Neutrophil (primary cell): ENCODE measurements at regions not wholly inside any gene's neighbourhood (a gene's known extent, or its start where the extent isn't known, plus 50 kb on each side); places are given as distances from the start of the nearest gene placed in this dataset.

Source experiments
- H3K27ac ChIP-seq: fragments of 200-600 bp; sonication (generic); 2 replicates; pipeline ENCODE4 v1.5.1; 2016; ENCODE audit warnings: mild to moderate bottlenecking, moderate library complexity
- H3K27me3 ChIP-seq: fragments of 200-600 bp; sonication (generic); 2 replicates; pipeline ENCODE4 v1.6.0; 2016; ENCODE audit warnings: mild to moderate bottlenecking
- H3K36me3 ChIP-seq: fragments of 200-600 bp; sonication (generic); 2 replicates; pipeline ENCODE4 v1.5.1; 2017
- H3K4me1 ChIP-seq, 2 experiments: fragments of 200-600 bp in 1 of 2; sonication (generic) in 1 of 2; 1 replicate in 1 of 2; 2 replicates in 1 of 2; pipeline versions ENCODE4 v1.5.1 to v1.6.1; 2013 to 2016; ENCODE audit warnings: low read depth in 1 of 2, low read length in 1 of 2, mild to moderate bottlenecking in 1 of 2, moderate library complexity in 1 of 2; ENCODE audit not compliant: control insufficient read depth in 1 of 2, insufficient read depth in 1 of 2
- H3K4me3 ChIP-seq, 2 experiments: fragments of 200-600 bp in 1 of 2; sonication (generic) in 1 of 2; 1 replicate in 1 of 2; 2 replicates in 1 of 2; pipeline ENCODE4 v1.5.1; 2013 to 2016; ENCODE audit warnings: low read depth in 1 of 2, low read length in 1 of 2, mild to moderate bottlenecking in 1 of 2, moderate library complexity in 1 of 2
- H3K9me3 ChIP-seq: fragments of 200-600 bp; sonication (generic); 2 replicates; pipeline ENCODE4 v1.5.1; 2016
- CTCF ChIP-seq: fragments of 200-600 bp; sonication (generic); IDR thresholded peaks from 2 replicates; pipeline ENCODE4 v1.5.1; 2016; ENCODE audit warnings: antibody characterized with exemption

GRCh38 chr6:166223079-166223478 lies 55.4 kb upstream of the TBXT start:
- Histone ChIP-seq H3K4me1 (no peaks in the 10 kb centered on the region), H3K27ac (no peak overlapping the region), H3K27me3 (peaks cover 48% of the 10 kb centered on the region), H3K4me3 (no peak overlapping the region), H3K9me3 (no peaks in the 10 kb centered on the region), H3K36me3 (no peaks in the 10 kb centered on the region)
- no peak for TF ChIP-seq CTCF

GRCh38 chr6:166222631-166223030 lies 55.0 kb upstream of the TBXT start:
- no peak overlapping the region for H3K27ac ChIP-seq
- TF ChIP-seq CTCF = no peak
- H3K9me3 ChIP-seq = no peaks in the 10 kb centered on the region

GRCh38 chr6:166221636-166222035 lies 54.0 kb upstream of the TBXT start:
- no peak for TF ChIP-seq CTCF
- H3K36me3 ChIP-seq = no peaks in the 10 kb centered on the region
- H3K27ac ChIP-seq = no peak overlapping the region
- H3K27me3 ChIP-seq = peaks cover 34% of the 10 kb centered on the region
- no peaks in the 10 kb centered on the region for H3K9me3 ChIP-seq
- H3K4me1 ChIP-seq = no peaks in the 10 kb centered on the region
- no peak overlapping the region for H3K4me3 ChIP-seq

More at GRCh38 chr6:166222631-166223030, 55.0 kb upstream of the TBXT start:
- Histone ChIP-seq H3K27me3 (peaks cover 44% of the 10 kb centered on the region), H3K4me3 (no peak overlapping the region), H3K36me3 (no peaks in the 10 kb centered on the region), H3K4me1 (no peaks in the 10 kb centered on the region)

GRCh38 chr6:166221040-166221439 lies 53.4 kb upstream of the TBXT start:
- no peaks in the 10 kb centered on the region for H3K9me3 ChIP-seq
- TF ChIP-seq CTCF = no peak
- no peaks in the 10 kb centered on the region for H3K36me3 ChIP-seq
- H3K4me3 ChIP-seq = no peak overlapping the region
- peaks cover 28% of the 10 kb centered on the region for H3K27me3 ChIP-seq
- H3K4me1 ChIP-seq = no peaks in the 10 kb centered on the region
- H3K27ac ChIP-seq = no peak overlapping the region
